H9 (cell line): ENCODE measurements at regions not wholly inside any gene's neighbourhood (a gene's known extent, or its start where the extent isn't known, plus 50 kb on each side); places are given as distances from the start of the nearest gene placed in this dataset.

Experiments
- DNase-seq: peaks from one replicate; pipeline ENCODE4 v3.0.0-alpha.2; 2017
- H2AFZ ChIP-seq: one replicate; pipeline ENCODE4 v1.6.1; 2013; ENCODE audit warnings: mild to moderate bottlenecking, low read length, control low read depth, moderate library complexity
- H2AK5ac ChIP-seq: 2 replicates; pipeline ENCODE4 v1.6.1; 2013; ENCODE audit warnings: low read length, control low read depth, mixed read lengths; ENCODE audit not compliant: insufficient read length
- H2BK120ac ChIP-seq: one replicate; pipeline ENCODE4 v1.6.1; 2013; ENCODE audit warnings: low read depth, mild to moderate bottlenecking, low read length, control low read depth, inconsistent platforms; ENCODE audit not compliant: poor library complexity, severe bottlenecking
- H2BK12ac ChIP-seq: 2 replicates; pipeline ENCODE4 v1.6.1; 2013; ENCODE audit warnings: low read length, control low read depth, mixed read lengths, low read depth; ENCODE audit not compliant: insufficient read length
- H2BK15ac ChIP-seq: 2 replicates; pipeline ENCODE4 v1.6.1; 2013; ENCODE audit warnings: low read depth, low read length, control low read depth
- H2BK20ac ChIP-seq: one replicate; pipeline ENCODE4 v1.6.1; 2013; ENCODE audit warnings: low read depth, mild to moderate bottlenecking, low read length, control low read depth, inconsistent platforms; ENCODE audit not compliant: poor library complexity, severe bottlenecking
- H2BK5ac ChIP-seq: 2 replicates; pipeline ENCODE4 v1.6.1; 2013; ENCODE audit warnings: low read length, control low read depth, mixed read lengths; ENCODE audit not compliant: insufficient read length
- H3K14ac ChIP-seq: 2 replicates; pipeline ENCODE4 v1.6.1; 2013; ENCODE audit warnings: low read length, control low read depth; ENCODE audit not compliant: insufficient read depth
- H3K18ac ChIP-seq: 2 replicates; pipeline ENCODE4 v1.6.1; 2013; ENCODE audit warnings: low read depth, mild to moderate bottlenecking, mixed read lengths, low read length, control low read depth; ENCODE audit not compliant: insufficient read length
- H3K23ac ChIP-seq: 2 replicates; pipeline ENCODE4 v1.6.1; 2013; ENCODE audit warnings: low read length, control low read depth, mixed read lengths, low read depth; ENCODE audit not compliant: insufficient read length
- H3K23me2 ChIP-seq: 2 replicates; pipeline ENCODE4 v1.6.1; 2013; ENCODE audit warnings: low read depth, mild to moderate bottlenecking, mixed read lengths, low read length, control low read depth; ENCODE audit not compliant: insufficient read length, poor library complexity, severe bottlenecking
- H3K27ac ChIP-seq: 2 replicates; pipeline ENCODE4 v1.5.1; 2013; ENCODE audit warnings: low read length, control low read depth, mixed read lengths, low read depth; ENCODE audit not compliant: insufficient read length
- H3K27me3 ChIP-seq: 2 replicates; pipeline ENCODE4 v1.6.1; 2013; ENCODE audit warnings: low read length, control low read depth, inconsistent platforms; ENCODE audit not compliant: insufficient read depth
- H3K4ac ChIP-seq: 2 replicates; pipeline ENCODE4 v1.6.1; 2013; ENCODE audit warnings: low read depth, mild to moderate bottlenecking, control low read depth, inconsistent platforms, low read length, moderate library complexity
- H3K4me1 ChIP-seq: 2 replicates; pipeline ENCODE4 v1.6.1; 2013; ENCODE audit warnings: low read length, control low read depth, inconsistent platforms; ENCODE audit not compliant: insufficient read depth
- H3K4me2 ChIP-seq: 2 replicates; pipeline ENCODE4 v1.6.1; 2013; ENCODE audit warnings: low read length, control low read depth, mixed read lengths; ENCODE audit not compliant: insufficient read length, insufficient read depth
- H3K56ac ChIP-seq: 2 replicates; pipeline ENCODE4 v1.6.1; 2013; ENCODE audit warnings: low read depth, mild to moderate bottlenecking, mixed read lengths, low read length, control low read depth; ENCODE audit not compliant: insufficient read length
- H3K79me1 ChIP-seq: 2 replicates; pipeline ENCODE4 v1.6.1; 2013; ENCODE audit warnings: low read depth, mild to moderate bottlenecking, moderate library complexity, low read length, control low read depth, inconsistent platforms; ENCODE audit not compliant: insufficient read depth, poor library complexity, severe bottlenecking
- H3K79me2 ChIP-seq: 2 replicates; pipeline ENCODE4 v1.6.1; 2013; ENCODE audit warnings: low read length, control low read depth, inconsistent platforms; ENCODE audit not compliant: insufficient read depth
- H3K9ac ChIP-seq: 2 replicates; pipeline ENCODE4 v1.6.1; 2013; ENCODE audit warnings: low read length, control low read depth, mixed read lengths; ENCODE audit not compliant: insufficient read length; ENCODE audit errors: extremely low read depth
- H3K9me3 ChIP-seq: one replicate; pipeline ENCODE4 v1.6.1; 2013; ENCODE audit warnings: low read depth, low read length, inconsistent platforms; ENCODE audit not compliant: control insufficient read depth
- H3T11ph ChIP-seq: one replicate; pipeline ENCODE4 v1.6.1; 2013; ENCODE audit warnings: mild to moderate bottlenecking, low read length, control low read depth, inconsistent platforms
- H4K20me1 ChIP-seq: one replicate; pipeline ENCODE4 v1.6.1; 2013; ENCODE audit not compliant: control insufficient read depth, insufficient read length, insufficient read depth
- H4K5ac ChIP-seq: 2 replicates; pipeline ENCODE4 v1.6.1; 2013; ENCODE audit warnings: low read depth, mild to moderate bottlenecking, mixed read lengths, low read length, control low read depth; ENCODE audit not compliant: insufficient read length
- H4K8ac ChIP-seq: replicated peaks from 2 replicates; pipeline ENCODE4 v1.6.1; 2013; ENCODE audit warnings: low read length, control low read depth, mixed read lengths, low read depth; ENCODE audit not compliant: insufficient read length
- H4K91ac ChIP-seq: 2 replicates; pipeline ENCODE4 v1.6.1; 2013; ENCODE audit warnings: low read depth, mild to moderate bottlenecking, moderate library complexity, mixed read lengths, low read length, control low read depth; ENCODE audit not compliant: insufficient read length
- H3K27ac Mint-ChIP-seq, 3 experiments: 2 replicates in 2 of 3; 3 replicates in 1 of 3; pipeline ENCODE4 v1.8.0; 2020 to 2021; ENCODE audit warnings: mixed read lengths in 3 of 3, mild to moderate bottlenecking in 1 of 3, moderate library complexity in 1 of 3
- H3K27me3 Mint-ChIP-seq: 2 replicates; pipeline ENCODE4 v1.8.0; 2021; ENCODE audit warnings: low read depth, mild to moderate bottlenecking, moderate library complexity, mixed read lengths
- H3K36me3 Mint-ChIP-seq, 3 experiments: 2 replicates in 2 of 3; 3 replicates in 1 of 3; pipeline ENCODE4 v1.8.0; 2020 to 2021; ENCODE audit warnings: low read depth in 3 of 3, mixed read lengths in 3 of 3; ENCODE audit not compliant: insufficient read depth in 1 of 3
- H3K4me1 Mint-ChIP-seq, 2 experiments: 2 replicates each; pipeline ENCODE4 v1.8.0; 2020; ENCODE audit warnings: mixed read lengths in 2 of 2
- H3K4me3 Mint-ChIP-seq, 2 experiments: 2 replicates in 1 of 2; 3 replicates in 1 of 2; pipeline ENCODE4 v1.8.0; 2020 to 2021; ENCODE audit warnings: mild to moderate bottlenecking in 2 of 2, mixed read lengths in 2 of 2, moderate library complexity in 1 of 2
- H3K9me3 Mint-ChIP-seq, 2 experiments: 2 replicates in 1 of 2; 3 replicates in 1 of 2; pipeline ENCODE4 v1.8.0; 2020; ENCODE audit warnings: mild to moderate bottlenecking in 2 of 2, mixed read lengths in 2 of 2, moderate library complexity in 1 of 2
- CTCF ChIP-seq: fragments of 200-600 bp; sonication (generic); conservative IDR thresholded peaks from 3 replicates; pipeline ENCODE4 v1.8.0; 2021; ENCODE audit warnings: antibody characterized with exemption, mild to moderate bottlenecking
- WGBS: extraction: QIAGEN DNeasy Blood & Tissue Kit; methylation state at CpG from one replicate; pipeline ENCODE4 v1.1.7; 2013; ENCODE audit warnings: missing lambda C conversion rate, low lambda C conversion rate, mixed read lengths; ENCODE audit not compliant: insufficient read length; ENCODE audit errors: extremely low coverage; 5-methylcytosine and 5-hydroxymethylcytosine counted together

- Histone ChIP-seq H3K23ac (no peak overlapping the region), H3K9me3 (no peaks in the 10 kb centered on the region), H2BK15ac (no peak overlapping the region), H3K18ac (no peak overlapping the region), H3K23me2 (no peaks in the 10 kb centered on the region), H3K4ac (no peak overlapping the region), H2BK5ac (no peak overlapping the region), H3K56ac (no peak overlapping the region), H3K9ac (no peak overlapping the region), H4K5ac (no peak overlapping the region), H3K14ac (no peak overlapping the region), H3K27ac (no peak overlapping the region), H3K4me1 (no peaks in the 10 kb centered on the region; the same call in 1 of the 2 replicates), H2BK120ac (no peak overlapping the region), H4K8ac (no peak overlapping the region), H3K79me2 (no peaks in the 10 kb centered on the region), H3K4me2 (no peak overlapping the region), H4K91ac (no peak overlapping the region), H3K27me3 (no peaks in the 10 kb centered on the region), H2AK5ac (no peak overlapping the region), H2BK20ac (no peak overlapping the region), H2AFZ (no peak overlapping the region), H4K20me1 (no peaks in the 10 kb centered on the region), H2BK12ac (no peak overlapping the region), H3K79me1 (no peaks in the 10 kb centered on the region), H3T11ph (no peak overlapping the region)
- no peaks in the 10 kb centered on the region for H3K36me3 Mint-ChIP-seq
- no peaks in the 10 kb centered on the region; a peak in 1 of 5 replicates for H3K9me3 Mint-ChIP-seq
- no peak for DNase-seq
- peaks cover 52 to 57% of the 10 kb centered on the region in 2 experiments for H3K4me1 Mint-ChIP-seq
- peaks cover 14% of the 10 kb centered on the region for H3K27me3 Mint-ChIP-seq
- no CpG with 5 or more reads among the region's 6 CpGs for WGBS
- TF ChIP-seq CTCF, result no peak
- H3K4me3 Mint-ChIP-seq, result no peak overlapping the region
- H3K27ac Mint-ChIP-seq, result no peak overlapping the region; a peak in 1 of 7 replicates
Observed at GRCh38 chr1:228939001-228939691, 203.9 kb downstream of the RHOU start.
